BE2C (cell line): ENCODE measurements at regions not wholly inside any gene's neighbourhood (a gene's known extent, or its start where the extent isn't known, plus 50 kb on each side); places are given as distances from the start of the nearest gene placed in this dataset.

Source experiments
- DNase-seq: peaks from one replicate; pipeline ENCODE4 v3.0.0-alpha.2; 2020
- H3K27me3 ChIP-seq: fragments of 250-450 bp; sonication (Bioruptor Pico); 2 replicates; pipeline ENCODE4 v1.5.1; 2020; ENCODE audit warnings: mild to moderate bottlenecking
- H3K36me3 ChIP-seq: fragments of 250-450 bp; sonication (Bioruptor Pico); 2 replicates; pipeline ENCODE4 v1.5.1; 2020; ENCODE audit warnings: mild to moderate bottlenecking
- H3K4me1 ChIP-seq: fragments of 250-450 bp; sonication (Bioruptor Pico); 2 replicates; pipeline ENCODE4 v1.5.1; 2020
- H3K4me3 ChIP-seq: 2 replicates; pipeline ENCODE4 v1.5.1; 2011; ENCODE audit warnings: low read depth, low read length
- H3K9me3 ChIP-seq: fragments of 250-450 bp; sonication (Bioruptor Pico); 2 replicates; pipeline ENCODE4 v1.5.1; 2020
- CTCF ChIP-seq: IDR thresholded peaks from 2 replicates; pipeline ENCODE4 v1.5.1; 2012; ENCODE audit warnings: mild to moderate bottlenecking, low read depth, low read length

- no peak for DNase-seq
- Histone ChIP-seq H3K4me3 (no peak overlapping the region), H3K36me3 (no peaks in the 10 kb centered on the region), H3K27me3 (no peaks in the 10 kb centered on the region), H3K9me3 (no peaks in the 10 kb centered on the region), H3K4me1 (no peaks in the 10 kb centered on the region; the same call in 1 of the 2 replicates)
- no peak for TF ChIP-seq CTCF
Observed at GRCh38 chrX:39850209-39850608, 247.5 kb downstream of the BCOR start.

GRCh38 chrX:39850630-39851152 is 247.1 kb downstream of the BCOR start:
- Histone ChIP-seq H3K9me3 (no peaks in the 10 kb centered on the region), H3K27me3 (no peaks in the 10 kb centered on the region), H3K36me3 (no peaks in the 10 kb centered on the region), H3K4me1 (peaks cover 3% of the 10 kb centered on the region), H3K4me3 (no peak overlapping the region)
- DNase-seq: peak; percentile 62
- TF ChIP-seq CTCF: no peak

- Histone ChIP-seq H3K27me3 (no peaks in the 10 kb centered on the region), H3K9me3 (no peaks in the 10 kb centered on the region), H3K36me3 (no peaks in the 10 kb centered on the region), H3K4me3 (no peak overlapping the region), H3K4me1 (peaks cover 6% of the 10 kb centered on the region)
- DNase-seq: no peak
- TF ChIP-seq CTCF: no peak
Observed at GRCh38 chrX:39851745-39852455, 245.9 kb downstream of the BCOR start.

GRCh38 chrX:39852491-39852890 is 245.3 kb downstream of the BCOR start:
- Histone ChIP-seq H3K9me3 (no peaks in the 10 kb centered on the region), H3K27me3 (no peaks in the 10 kb centered on the region), H3K36me3 (no peaks in the 10 kb centered on the region), H3K4me1 (peaks cover 6% of the 10 kb centered on the region), H3K4me3 (no peak overlapping the region)
- TF ChIP-seq CTCF: no peak
- no peak for DNase-seq

- TF ChIP-seq CTCF: no peak
- H3K4me1 ChIP-seq: peaks cover 6% of the 10 kb centered on the region
- no peak for DNase-seq
Observed at GRCh38 chrX:39853417-39854030, 244.2 kb downstream of the BCOR start.

More at GRCh38 chrX:39853417-39854030, 244.2 kb downstream of the BCOR start:
- Histone ChIP-seq H3K27me3 (no peaks in the 10 kb centered on the region), H3K9me3 (no peaks in the 10 kb centered on the region), H3K4me3 (no peak overlapping the region), H3K36me3 (no peaks in the 10 kb centered on the region)
